ENCODE measurements at regions not wholly inside any gene's neighbourhood (a gene's known extent, or its start where the extent isn't known, plus 50 kb on each side); places are given as distances from the start of the nearest gene placed in this dataset.

GRCh38 chr6:137426007-137426689, 68.0 kb downstream of the OLIG3 start:
- TF ChIP-seq CTCF (IDR thresholded peaks at IDR 0.05) (no peak), POLR2A (IDR thresholded peaks at IDR 0.05) (no peak)

All from testis (tissue), 2 donors.